NT2/D1 (cell line): ENCODE measurements at regions not wholly inside any gene's neighbourhood (a gene's known extent, or its start where the extent isn't known, plus 50 kb on each side); places are given as distances from the start of the nearest gene placed in this dataset.

Experiments used
- SUZ12 ChIP-seq: IDR thresholded peaks from 2 replicates; pipeline ENCODE4 v1.6.1; 2011; ENCODE audit not compliant: insufficient read length, insufficient read depth; ENCODE audit errors: extremely low read depth
- ZNF274 ChIP-seq: IDR thresholded peaks from 2 replicates; pipeline ENCODE4 v1.6.1; 2011; ENCODE audit warnings: mild to moderate bottlenecking, low read depth, low read length

- TF ChIP-seq SUZ12 (no peak), ZNF274 (no peak)
These were observed 81.7 kb upstream of the LARP1 start for GRCh38 chr5:154673506-154673905.
